ENCODE measurements at regions not wholly inside any gene's neighbourhood (a gene's known extent, or its start where the extent isn't known, plus 50 kb on each side); places are given as distances from the start of the nearest gene placed in this dataset.
"Not testable (repeated sequence)": the region's sequence is repeated elsewhere in the genome, so short reads cannot be mapped to it uniquely, and the experiment has no call there.

DNA sequence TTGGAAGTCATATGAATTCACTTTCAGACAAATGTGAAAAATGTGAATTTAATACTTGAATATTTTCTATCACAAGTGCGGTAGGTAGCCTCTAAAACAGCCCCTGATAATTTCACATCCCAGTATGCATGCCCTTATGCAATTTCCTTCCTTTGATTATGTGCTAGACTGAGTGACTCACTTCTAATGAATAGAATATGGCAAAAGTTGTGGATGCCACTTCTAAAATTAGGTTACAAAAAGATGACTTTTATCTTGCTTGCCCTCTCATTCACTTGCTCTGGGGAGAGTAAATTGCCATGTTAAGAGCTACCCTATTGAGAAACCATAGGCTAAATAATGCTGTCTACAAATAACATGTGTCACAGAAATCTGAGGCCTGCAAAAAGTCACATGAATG lies 402.5 kb upstream of the PCDH9 start:
- DNase-seq: no peak

DNA sequence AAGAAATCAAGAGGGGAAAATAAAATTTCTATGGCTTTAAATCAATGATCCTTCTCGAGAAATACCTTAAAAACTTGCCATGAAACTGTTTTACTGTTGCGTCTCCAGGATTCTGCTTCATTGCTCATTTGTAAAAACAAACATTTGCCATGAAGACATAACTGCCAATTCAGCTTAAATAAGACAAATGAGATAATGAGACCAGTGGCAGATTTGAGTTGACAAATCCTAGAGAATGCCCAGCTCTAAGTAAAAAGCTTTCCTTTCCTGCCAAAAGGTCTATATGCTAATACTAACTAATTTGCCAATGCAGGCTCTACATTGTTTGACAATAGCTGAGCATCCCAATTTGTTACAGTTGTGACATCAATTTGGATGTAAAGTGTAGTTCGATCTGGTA lies 400.5 kb upstream of the PCDH9 start:
- DNase-seq: no peak

DNA sequence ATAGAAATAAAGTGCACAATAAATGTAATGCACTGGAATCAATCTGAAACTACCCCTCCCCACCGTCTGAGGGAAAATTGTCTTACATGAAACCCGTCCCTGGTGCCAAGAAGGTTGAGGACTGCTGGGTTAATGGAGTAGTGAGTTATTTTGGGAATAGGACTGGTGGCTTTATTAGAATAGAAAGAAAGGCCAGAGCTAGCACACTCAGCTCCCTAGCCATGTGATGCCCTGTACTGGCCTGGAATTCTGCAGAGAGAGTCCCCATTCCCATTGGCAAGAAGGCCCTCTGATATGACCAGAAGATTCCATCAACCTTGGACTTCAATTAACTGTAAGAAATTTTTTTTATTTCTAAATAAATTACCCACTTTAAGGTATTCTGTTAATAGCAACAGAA lies 393.5 kb upstream of the PCDH9 start:
- DNase-seq: no peak

DNA sequence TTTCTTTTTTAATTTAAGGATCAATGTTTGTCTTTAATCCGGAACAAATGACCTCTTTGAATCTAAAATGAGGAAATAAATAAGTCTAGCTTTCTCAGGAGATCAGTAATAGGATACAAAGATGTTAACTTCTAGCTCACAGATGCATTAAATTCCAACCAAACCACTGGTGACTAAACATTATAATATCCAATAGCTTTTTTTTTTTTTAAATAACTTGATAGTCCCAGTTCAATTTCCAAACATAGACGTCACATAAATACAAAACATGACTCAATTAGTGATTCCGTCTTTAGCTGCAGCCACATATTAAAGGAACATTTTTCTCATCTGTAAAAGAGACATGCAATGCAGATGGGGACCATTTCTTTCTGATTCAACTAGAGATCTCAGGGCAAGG lies 390.5 kb upstream of the PCDH9 start:
- DNase-seq: no peak

DNA sequence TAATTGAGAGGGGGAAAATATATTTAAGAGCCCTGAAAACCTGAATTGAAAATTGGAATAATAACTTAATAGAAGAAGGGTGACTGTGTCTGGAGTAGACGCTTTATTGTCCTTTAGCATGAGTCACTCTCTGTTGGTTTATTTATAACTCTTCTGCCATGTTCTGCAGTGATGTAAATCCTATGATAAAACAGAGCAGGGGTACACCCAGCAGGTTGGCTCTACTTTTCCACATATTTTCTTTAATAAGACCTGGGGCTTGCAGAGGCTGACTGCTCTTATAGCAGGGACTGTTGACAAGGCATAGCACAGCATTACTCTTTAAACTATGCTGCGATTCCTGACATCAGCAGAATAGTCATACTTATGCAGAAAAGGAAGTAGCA lies 389.9 kb upstream of the PCDH9 start:
- DNase-seq: no peak

DNA sequence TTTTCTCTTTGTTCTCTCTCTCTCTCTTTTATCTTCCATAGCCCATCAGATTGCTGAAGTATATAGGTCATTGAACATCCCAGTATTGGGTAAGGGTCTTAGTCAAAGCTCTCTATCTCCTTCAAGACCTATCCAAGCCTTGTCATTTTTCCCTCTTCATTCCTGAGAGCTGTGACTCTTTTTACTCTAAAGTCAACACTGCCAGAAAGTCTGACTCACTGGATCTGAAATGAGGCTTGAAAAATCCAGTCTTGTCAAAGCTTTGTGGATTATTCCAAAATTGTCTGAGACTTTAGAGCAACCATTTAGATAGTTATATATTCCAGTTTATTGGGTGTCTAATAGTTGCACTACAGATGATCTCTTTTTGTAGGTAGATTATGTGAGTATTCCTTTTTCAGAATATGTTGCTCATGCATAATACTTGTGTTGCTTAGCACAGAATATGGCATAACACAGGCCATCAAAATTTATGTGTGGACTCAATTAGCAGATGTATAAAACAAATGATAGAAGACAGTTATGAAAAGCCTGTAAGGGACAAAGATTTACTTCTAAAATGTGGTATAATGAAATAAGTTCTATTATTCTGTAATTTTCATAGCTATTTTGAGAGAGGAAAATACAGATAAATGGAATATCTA lies 389.3 kb upstream of the PCDH9 start:
- no peak for DNase-seq

DNA sequence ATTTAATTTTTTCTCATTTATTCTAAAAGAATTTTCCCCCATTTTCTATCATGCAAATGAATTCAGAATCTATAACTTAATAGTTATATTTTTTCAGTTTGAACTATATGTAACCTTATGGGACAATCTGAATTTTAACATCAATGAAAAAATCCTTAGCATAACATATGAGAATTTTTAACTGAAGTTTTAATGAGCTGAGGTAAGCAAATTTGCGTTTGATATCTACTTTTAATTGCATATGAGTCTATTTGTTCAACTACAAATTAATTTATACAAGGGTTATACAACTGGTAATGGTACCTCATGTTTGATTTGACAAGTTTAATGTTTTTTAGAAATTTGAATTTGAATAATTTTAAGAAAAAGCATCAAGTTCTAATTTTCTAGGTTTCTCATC lies 384.4 kb upstream of the PCDH9 start:
- no peak for DNase-seq

DNA sequence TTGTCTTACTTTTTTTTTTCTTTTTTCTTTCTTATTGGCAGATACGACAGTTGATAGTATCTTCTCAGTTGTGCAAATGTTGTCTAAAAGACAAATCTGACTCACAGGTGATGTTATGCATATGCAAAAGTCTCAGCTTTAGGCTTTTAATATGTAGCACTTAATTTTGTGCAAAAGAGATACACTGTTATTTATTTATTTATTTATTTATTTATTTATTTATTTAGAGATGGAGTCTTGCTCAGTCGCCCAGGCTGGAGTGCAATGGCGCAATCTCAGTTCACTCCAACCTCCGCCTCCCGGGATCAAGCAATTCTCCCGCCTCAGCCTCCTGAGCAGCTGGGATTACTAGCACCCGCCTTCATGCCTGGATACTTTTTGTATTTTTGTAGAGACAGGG lies 383.9 kb upstream of the PCDH9 start:
- no peak for DNase-seq

DNA sequence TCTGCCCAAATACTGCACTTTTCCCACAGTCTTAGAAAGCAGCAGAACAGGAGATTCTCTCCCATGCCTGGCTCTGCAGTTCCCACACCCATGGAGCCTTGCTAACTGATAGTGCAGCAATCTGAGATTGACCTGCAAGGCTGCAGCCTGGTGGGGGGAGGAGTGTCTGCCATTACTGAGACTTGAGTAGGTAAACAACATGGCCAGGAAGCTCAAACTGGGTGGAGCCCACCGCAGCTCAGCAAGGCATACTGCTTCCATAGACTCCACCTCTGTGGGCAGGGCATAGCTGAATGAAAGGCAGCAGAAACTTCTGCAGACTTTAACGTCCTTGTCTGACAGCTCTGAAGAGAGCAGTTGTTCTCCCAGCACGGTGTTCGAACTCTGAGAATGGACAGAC lies 358.5 kb upstream of the PCDH9 start:
- no peak for DNase-seq

DNA sequence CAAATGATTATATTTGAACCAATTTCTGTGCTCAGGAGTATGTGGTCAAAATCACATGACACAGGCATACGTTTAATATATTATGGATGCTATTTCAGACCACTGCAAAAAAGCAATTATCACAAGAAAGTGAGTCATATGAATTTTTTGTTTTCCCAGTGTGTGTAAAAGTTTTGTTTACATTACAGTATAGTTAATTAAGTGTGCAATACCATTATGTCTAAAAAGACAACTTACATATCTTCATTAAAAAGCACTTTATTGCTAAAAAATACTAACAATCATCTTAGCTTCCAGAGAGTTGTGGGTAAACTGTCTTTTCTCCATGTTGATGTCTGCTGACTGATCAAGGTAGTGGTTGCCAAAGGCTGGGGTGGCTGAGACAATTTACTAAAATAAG lies 347.2 kb upstream of the PCDH9 start:
- DNase-seq: no peak

DNA sequence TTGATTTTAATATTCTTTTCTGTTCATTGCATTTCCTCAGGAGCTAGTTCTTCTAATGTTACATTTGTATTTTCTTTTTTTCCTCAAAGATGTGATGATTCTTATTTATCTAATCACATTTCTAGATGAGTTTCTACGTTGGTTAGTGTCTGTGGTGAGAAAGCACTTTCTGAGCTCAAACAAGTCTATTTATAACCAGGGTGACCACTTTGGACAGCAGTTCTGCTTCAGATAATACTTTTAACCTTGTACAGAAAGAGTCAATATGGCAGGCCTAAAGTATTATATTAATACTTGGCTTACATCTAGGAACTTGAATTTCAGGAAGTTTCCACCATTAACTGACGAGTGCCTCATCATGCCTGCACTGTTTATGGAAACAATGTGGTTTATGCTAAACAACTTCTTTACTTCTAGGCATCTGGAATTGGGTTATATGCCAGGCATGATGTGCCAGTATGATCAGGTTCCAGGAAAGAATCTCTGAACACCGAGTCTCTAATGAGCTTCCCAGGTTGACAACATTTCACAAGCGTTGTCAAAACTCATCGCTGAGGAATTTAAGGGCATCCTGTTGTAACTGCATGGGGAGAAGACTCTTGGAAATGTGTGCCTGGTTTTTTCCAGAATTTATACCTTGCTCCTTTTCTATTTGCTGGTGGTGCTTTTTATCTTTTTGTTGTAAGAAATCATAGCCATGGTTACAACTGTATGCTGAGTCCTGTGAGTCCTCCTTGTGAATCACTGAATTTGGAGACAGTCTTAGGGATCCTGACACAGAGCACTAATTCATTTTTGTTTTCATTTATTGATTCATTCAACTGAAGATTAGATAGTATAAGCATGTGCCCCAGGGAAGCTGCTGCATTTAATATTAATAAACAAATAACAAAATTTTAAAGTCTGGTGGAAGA lies 344.4 kb upstream of the PCDH9 start:
- peak; percentile 44 for DNase-seq

DNA sequence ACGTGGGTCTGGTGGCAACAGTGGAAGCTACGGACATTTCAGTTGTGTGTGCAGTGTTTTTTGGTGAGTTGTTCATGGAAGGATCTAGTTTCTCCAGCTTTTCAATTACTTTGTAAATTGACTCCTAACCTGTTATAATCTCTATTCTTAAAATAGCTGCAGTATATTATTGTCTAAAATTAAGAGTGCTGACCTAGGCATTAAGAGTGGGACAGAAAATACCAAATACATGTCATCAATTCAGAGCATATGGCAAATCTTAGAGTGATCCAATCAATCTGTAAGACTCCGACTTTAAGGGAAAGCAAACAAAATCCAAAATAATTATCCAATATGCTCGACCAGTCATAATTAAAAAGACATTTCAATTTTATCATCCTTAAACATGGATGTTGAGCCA lies 338.1 kb upstream of the PCDH9 start:
- DNase-seq: no peak

DNA sequence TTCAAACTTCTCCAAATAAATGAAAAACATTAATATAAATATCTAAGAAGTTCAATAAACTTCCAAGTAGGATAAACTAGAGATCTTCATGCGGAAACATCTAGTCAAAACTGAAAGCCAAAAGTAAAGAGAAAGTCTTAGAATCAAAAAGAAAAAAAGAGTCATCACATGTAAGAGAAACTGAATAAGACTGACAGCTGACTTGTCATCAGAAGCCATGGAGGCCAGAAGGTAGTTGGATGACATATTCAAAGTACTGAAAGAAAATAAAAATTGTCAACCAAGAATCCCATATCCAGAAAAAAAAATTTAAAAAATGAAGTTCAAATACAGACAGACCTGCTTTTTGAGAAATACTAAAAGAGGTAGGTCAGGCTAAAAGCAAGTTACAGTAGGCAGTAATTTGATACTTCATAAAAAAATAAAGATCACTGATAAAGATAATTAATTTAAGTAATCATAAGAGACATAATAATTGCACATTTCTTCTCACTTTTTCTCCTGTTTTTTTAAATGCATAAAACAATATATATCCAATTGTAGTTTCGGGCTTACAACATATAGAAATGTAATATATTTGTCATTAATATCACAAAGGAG lies 327.6 kb upstream of the PCDH9 start:
- DNase-seq: no peak

DNA sequence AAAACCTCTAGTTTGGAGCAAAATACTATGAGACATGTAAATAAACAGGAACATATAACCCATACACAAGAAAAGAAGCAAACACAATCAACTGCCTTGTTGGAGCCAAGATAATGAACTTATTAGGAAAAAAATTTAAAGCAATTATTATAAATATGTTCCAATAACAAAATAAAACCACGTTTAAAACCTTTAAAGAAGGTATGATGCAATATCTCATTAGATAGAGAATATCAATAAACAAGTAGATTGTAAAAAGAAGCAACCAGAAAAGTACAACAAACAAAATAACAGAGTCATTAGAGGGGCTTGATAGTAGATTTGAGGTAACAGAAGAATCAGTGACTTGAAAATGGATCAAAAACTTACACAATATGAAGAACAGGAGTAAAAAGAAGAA lies 327.0 kb upstream of the PCDH9 start:
- no peak for DNase-seq

DNA sequence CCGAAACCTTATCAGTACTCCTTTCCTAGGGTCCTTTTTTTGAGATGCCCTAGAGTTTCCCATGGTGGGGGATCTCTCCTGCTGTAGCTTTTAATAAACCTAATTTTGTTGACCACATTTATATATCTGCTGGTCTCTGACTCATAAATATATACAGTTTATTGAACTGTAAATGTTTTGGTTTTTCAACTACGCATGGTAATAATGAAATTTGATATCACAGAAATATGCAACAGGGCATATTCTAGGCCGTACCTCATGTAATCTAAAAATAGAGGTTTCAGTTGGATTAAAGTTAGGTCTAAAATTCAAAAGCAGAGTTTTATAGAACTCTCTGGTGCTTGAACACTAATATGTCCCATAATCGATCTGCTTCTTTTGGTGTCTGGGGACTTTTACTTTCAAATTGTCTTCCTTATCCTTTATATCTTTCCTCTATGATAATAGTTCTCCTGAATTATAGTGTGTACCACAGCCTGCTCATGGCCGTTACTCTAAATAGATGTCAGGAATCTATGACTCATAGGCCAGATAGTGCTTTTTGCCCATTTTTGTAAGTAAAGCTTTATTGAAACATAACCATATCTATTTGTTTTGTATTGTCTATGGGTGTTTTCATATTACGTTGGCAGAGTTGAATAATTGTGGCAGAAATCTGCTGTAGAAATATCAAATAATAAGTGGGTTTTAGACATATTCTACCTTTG lies 324.8 kb upstream of the PCDH9 start:
- DNase-seq: no peak

DNA sequence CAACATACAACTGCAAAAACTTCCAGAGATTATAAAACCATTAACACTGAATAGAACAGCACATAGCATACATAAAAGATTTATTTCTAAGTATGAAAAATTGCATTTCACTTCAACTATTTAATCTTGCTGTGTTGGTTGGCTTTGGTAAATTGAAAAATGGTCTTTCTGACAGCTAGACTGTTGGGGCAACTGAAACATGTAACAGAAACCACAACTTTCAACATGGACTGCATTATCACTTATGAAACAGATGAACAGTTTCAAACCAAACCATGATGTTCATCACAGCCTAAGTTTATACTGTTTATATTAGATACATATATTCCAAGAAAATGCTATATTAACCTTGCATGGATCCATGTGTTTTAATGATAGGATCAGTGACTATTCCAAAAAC lies 324.1 kb upstream of the PCDH9 start:
- DNase-seq: no peak

DNA sequence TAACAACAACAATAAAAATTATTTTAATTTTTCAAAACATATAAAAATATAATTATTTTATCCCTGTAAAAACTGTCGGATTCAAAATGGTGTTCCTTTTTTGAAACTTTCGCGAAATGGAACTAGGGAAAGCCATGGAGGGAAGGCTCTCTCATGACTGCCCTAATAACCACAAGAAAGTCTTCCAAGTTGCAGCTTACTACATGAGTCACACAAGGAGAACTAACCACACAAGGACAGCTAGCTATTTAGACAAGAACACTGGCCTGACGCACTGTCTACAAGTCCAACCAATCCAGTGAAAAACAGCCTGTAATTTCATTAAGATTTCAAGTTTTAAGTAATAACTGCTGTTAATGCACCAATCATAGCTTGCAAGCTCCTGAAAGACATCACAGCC lies 319.2 kb upstream of the PCDH9 start:
- DNase-seq: no peak

DNA sequence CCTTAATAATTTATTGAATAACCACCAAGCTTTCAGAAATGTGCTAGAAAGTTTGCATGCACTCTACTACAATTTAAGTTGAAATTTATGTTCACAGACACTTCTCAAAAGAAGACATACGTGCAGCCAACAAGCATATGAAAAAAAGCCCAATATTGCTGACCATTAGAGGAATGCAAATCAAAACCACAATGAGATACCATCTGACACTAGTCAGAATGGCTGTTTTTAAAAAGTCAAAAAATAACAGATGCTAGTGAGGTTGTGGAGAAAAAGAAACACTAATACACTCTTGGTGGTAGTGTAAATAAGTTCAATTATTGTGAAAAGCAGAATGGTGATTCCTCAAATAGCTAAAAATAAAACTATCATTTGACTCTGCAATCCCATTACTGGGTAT lies 308.8 kb upstream of the PCDH9 start:
- no peak for DNase-seq

DNA sequence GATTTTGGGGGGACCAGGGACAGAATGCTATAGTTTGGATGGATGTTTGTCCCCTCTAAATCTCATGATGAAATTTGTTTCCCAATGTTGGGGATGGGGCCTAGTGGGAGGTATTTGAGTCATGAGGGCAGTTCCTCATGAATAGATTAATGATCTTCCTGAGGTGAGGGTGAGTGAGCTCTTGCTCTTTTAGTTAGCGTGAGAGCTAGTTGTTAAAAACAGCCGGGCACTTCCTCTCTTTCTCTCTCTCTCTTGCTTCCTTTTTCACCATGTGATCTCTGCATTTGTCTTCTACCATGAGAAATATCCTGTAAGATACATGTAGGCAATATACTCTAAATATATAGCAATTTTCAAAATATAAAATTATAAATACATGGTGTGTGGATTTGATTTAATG lies 290.8 kb upstream of the PCDH9 start:
- DNase-seq: no peak

DNA sequence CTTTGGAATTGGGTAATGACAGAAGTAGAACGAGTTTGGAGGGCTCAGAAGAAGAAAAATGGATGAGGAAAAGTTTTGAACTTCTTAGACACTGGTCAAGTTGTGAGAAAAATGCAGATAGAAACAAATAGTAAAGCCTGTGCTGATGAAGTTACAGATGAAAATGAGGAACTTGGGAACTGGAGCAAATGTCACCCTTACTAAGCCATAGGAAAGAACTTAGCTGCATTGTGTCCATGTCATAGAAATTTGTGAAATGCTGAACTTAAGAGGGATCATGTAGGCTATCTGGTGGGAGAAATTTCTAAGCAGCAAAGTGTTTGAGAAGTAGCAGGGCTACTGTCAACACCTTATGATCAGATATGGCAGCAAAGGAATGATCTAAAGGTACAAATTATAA lies 289.2 kb upstream of the PCDH9 start:
- no peak for DNase-seq

DNA sequence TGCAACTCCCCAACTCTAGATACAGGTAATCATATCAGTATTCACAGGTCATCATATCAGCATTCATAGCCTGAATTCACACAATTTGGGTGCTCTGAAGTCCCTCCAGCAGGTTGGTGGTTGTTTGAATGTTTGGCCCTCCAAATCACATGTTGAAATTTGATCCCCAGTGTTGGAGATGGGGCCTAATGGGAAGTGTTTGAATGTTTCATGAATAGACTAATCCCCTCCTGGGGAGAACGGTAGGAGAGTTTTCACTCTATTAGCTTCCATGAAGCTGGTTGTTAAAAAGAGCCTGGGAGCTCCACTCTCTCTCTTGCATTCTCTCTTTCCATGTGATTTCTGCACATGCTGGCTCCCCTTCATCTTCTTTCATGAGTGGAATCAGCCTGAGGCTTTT lies 288.6 kb upstream of the PCDH9 start:
- DNase-seq: no peak

DNA sequence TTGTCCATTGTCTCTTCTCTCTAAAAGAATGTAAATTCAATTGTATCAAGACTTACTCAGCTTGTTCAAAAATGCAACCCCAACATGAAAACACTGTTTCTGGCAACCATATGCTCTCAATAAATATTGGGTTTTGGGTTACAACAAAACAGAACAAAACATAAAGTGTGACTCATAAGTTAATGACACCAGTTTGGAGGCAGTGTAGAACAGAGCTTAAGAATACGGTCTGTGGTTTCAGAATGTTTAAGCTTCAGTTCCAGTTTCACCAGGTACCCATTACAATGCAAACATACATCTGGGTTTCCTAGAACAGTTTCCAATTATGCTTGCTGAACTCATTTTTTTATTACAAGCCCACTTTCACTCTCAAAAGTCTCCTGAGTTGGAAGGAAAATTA lies 285.8 kb upstream of the PCDH9 start:
- no peak for DNase-seq

DNA sequence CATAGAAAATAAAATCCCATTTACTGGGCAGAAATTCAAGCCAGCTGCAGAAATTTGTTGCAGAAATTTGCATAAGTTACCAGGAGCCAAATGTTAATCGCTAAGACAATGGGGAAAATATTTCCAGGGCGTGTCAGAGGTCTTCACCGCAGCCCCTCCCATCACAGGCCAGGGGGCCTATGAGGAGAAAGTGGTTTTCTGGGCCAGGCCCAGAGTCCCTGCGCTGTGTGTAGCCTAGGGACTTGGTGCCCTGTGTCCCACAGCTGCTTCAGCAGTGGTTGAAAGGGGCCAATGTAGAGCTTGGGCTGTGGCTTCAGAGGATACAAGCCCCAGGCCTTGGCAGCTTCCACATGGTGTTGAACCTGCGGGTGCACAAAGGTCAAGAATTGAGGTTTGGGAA lies 278.9 kb upstream of the PCDH9 start:
- no peak for DNase-seq

DNA sequence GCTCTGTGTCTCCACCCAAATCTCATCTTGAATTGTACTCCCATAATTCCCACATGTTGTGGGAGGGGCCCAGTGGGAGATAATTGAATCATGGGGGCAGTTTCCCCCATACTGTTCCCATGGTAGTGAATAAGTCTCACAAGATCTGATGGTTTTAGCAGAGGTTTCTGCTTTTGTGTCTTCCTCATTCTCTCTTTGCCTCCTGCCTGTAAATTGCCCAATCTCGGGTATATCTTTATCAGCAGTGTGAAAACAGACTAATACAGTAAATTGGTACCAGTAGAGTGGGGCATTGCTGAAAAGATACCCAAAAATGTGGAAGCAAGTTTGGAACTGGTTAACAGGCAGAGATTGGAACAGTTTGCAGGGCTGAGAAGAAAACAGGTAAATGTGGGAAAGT lies 278.1 kb upstream of the PCDH9 start:
- not testable (repeated sequence) for DNase-seq

Measured in femur (tissue), 1 donor.